ENCODE measurements at regions not wholly inside any gene's neighbourhood (a gene's known extent, or its start where the extent isn't known, plus 50 kb on each side); places are given as distances from the start of the nearest gene placed in this dataset.

DNA sequence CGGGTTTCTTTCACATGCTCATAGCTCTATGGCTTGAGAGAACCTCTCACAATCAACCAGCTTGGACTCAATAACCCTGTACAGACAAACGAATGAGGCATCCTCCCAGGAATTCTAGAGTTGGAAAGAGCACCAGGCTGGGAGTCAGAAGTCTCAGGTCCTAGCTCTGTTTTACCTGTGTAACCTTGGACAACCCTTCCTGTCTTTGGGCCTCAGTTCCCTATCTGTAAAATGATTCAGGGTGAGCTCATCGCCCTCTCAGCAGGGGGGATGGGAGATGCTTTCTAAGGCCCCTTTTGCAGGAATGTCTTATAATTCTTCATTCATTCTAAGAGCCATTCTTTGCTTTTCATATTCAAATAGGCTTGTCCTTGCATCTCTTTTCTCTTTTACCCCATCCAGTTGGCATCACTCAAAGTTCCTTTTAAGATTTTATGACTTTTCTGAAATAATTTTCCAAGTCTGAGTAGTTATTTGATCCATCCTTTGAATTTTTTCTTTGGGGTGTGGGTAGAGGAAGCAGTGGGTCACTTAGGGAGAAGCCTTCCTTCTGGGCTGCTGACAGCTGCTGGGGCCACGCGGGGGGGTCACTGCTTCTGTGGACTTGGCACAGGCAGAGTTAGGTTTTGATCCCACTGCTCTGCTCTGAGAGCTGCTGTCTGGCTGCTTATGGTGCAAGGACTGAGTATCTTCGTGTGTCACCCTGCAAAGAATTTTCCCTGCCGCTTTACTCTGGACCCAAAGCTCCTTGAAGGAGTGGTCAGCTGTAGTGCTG is 102.7 kb downstream of the UTP18 start:
- Histone ChIP-seq H2AFZ (0 out of 2 replicates have a peak overlapping the region, but pooled peaks have one; percentile 53), H3K36me3 (ENCODE audit: insufficient read depth) (no peaks in the 10 kb centered on the region), H4K20me1 (replicated peaks; ENCODE audit: insufficient read depth) (no peaks in the 10 kb centered on the region), H3K4me3 (no peak overlapping the region), H3K27me3 (ENCODE audit: insufficient read depth) (no peaks in the 10 kb centered on the region), H3K9me2 (ENCODE audit: insufficient read depth) (peaks cover 7% of the 10 kb centered on the region; the same call in 1 of the 2 replicates), H3K4me1 (ENCODE audit: insufficient read depth) (peaks cover 14% of the 10 kb centered on the region), H3K27ac (ENCODE audit: low read depth) (no peak overlapping the region), H3K4me2 (peak overlapping the region; percentile 31; the same call in 1 of the 2 replicates), H3K79me2 (replicated peaks; ENCODE audit: insufficient read depth) (no peaks in the 10 kb centered on the region), H3F3A (replicated peaks; ENCODE audit: low read depth) (no peaks in the 10 kb centered on the region)
- H3K9me3 Mint-ChIP-seq, result peaks cover 10% of the 10 kb centered on the region
- peaks cover 24% of the 10 kb centered on the region for H3K4me1 Mint-ChIP-seq
- ATAC-seq (no peak; the same call in 2 of the 3 replicates), DNase-seq (ENCODE audit: low spot score) (peak; percentile 45)
- peaks cover 2% of the 10 kb centered on the region for H3K27me3 Mint-ChIP-seq (ENCODE audit: insufficient read depth, low read depth, poor library complexity)
- TF ChIP-seq, protein P1, sequence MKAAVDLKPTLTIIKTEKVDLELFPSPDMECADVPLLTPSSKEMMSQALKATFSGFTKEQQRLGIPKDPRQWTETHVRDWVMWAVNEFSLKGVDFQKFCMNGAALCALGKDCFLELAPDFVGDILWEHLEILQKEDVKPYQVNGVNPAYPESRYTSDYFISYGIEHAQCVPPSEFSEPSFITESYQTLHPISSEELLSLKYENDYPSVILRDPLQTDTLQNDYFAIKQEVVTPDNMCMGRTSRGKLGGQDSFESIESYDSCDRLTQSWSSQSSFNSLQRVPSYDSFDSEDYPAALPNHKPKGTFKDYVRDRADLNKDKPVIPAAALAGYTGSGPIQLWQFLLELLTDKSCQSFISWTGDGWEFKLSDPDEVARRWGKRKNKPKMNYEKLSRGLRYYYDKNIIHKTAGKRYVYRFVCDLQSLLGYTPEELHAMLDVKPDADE (IDR thresholded peaks at IDR 0.05), result no peak
- TF ChIP-seq JUNB (IDR thresholded peaks at IDR 0.05; ENCODE audit: unreplicated experiment) (no peak), CREB1 (CRISPR knock-in tag; IDR thresholded peaks at IDR 0.05; ENCODE audit: low read depth) (no peak), EZH2phosphoT487 (IDR thresholded peaks at IDR 0.05; ENCODE audit: unreplicated experiment) (no peak), STAT1 (IDR thresholded peaks at IDR 0.05; ENCODE audit: unreplicated experiment) (no peak), NANOG (IDR thresholded peaks at IDR 0.05; ENCODE audit: borderline replicate concordance) (no peak; the same call in 1 of the 2 replicates), ZNF114 (CRISPR knock-in tag; IDR thresholded peaks at IDR 0.05) (no peak), ZNF331 (CRISPR knock-in tag; IDR thresholded peaks at IDR 0.05; ENCODE audit: low read depth) (no peak), POLR2AphosphoS5 (IDR thresholded peaks at IDR 0.05; ENCODE audit: low read depth) (no peak), EZH2 (IDR thresholded peaks at IDR 0.05; ENCODE audit: low read depth, unreplicated experiment) (no peak)
- TF ChIP-seq, protein P2, sequence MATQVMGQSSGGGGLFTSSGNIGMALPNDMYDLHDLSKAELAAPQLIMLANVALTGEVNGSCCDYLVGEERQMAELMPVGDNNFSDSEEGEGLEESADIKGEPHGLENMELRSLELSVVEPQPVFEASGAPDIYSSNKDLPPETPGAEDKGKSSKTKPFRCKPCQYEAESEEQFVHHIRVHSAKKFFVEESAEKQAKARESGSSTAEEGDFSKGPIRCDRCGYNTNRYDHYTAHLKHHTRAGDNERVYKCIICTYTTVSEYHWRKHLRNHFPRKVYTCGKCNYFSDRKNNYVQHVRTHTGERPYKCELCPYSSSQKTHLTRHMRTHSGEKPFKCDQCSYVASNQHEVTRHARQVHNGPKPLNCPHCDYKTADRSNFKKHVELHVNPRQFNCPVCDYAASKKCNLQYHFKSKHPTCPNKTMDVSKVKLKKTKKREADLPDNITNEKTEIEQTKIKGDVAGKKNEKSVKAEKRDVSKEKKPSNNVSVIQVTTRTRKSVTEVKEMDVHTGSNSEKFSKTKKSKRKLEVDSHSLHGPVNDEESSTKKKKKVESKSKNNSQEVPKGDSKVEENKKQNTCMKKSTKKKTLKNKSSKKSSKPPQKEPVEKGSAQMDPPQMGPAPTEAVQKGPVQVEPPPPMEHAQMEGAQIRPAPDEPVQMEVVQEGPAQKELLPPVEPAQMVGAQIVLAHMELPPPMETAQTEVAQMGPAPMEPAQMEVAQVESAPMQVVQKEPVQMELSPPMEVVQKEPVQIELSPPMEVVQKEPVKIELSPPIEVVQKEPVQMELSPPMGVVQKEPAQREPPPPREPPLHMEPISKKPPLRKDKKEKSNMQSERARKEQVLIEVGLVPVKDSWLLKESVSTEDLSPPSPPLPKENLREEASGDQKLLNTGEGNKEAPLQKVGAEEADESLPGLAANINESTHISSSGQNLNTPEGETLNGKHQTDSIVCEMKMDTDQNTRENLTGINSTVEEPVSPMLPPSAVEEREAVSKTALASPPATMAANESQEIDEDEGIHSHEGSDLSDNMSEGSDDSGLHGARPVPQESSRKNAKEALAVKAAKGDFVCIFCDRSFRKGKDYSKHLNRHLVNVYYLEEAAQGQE (IDR thresholded peaks at IDR 0.05; ENCODE audit: unreplicated experiment), result no peak
- TF ChIP-seq, protein P3, sequence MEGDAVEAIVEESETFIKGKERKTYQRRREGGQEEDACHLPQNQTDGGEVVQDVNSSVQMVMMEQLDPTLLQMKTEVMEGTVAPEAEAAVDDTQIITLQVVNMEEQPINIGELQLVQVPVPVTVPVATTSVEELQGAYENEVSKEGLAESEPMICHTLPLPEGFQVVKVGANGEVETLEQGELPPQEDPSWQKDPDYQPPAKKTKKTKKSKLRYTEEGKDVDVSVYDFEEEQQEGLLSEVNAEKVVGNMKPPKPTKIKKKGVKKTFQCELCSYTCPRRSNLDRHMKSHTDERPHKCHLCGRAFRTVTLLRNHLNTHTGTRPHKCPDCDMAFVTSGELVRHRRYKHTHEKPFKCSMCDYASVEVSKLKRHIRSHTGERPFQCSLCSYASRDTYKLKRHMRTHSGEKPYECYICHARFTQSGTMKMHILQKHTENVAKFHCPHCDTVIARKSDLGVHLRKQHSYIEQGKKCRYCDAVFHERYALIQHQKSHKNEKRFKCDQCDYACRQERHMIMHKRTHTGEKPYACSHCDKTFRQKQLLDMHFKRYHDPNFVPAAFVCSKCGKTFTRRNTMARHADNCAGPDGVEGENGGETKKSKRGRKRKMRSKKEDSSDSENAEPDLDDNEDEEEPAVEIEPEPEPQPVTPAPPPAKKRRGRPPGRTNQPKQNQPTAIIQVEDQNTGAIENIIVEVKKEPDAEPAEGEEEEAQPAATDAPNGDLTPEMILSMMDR (conservative IDR thresholded peaks at IDR 0.05; ENCODE audit: low read depth in 2 of 2), result no peak
- TF ChIP-seq, protein P4, sequence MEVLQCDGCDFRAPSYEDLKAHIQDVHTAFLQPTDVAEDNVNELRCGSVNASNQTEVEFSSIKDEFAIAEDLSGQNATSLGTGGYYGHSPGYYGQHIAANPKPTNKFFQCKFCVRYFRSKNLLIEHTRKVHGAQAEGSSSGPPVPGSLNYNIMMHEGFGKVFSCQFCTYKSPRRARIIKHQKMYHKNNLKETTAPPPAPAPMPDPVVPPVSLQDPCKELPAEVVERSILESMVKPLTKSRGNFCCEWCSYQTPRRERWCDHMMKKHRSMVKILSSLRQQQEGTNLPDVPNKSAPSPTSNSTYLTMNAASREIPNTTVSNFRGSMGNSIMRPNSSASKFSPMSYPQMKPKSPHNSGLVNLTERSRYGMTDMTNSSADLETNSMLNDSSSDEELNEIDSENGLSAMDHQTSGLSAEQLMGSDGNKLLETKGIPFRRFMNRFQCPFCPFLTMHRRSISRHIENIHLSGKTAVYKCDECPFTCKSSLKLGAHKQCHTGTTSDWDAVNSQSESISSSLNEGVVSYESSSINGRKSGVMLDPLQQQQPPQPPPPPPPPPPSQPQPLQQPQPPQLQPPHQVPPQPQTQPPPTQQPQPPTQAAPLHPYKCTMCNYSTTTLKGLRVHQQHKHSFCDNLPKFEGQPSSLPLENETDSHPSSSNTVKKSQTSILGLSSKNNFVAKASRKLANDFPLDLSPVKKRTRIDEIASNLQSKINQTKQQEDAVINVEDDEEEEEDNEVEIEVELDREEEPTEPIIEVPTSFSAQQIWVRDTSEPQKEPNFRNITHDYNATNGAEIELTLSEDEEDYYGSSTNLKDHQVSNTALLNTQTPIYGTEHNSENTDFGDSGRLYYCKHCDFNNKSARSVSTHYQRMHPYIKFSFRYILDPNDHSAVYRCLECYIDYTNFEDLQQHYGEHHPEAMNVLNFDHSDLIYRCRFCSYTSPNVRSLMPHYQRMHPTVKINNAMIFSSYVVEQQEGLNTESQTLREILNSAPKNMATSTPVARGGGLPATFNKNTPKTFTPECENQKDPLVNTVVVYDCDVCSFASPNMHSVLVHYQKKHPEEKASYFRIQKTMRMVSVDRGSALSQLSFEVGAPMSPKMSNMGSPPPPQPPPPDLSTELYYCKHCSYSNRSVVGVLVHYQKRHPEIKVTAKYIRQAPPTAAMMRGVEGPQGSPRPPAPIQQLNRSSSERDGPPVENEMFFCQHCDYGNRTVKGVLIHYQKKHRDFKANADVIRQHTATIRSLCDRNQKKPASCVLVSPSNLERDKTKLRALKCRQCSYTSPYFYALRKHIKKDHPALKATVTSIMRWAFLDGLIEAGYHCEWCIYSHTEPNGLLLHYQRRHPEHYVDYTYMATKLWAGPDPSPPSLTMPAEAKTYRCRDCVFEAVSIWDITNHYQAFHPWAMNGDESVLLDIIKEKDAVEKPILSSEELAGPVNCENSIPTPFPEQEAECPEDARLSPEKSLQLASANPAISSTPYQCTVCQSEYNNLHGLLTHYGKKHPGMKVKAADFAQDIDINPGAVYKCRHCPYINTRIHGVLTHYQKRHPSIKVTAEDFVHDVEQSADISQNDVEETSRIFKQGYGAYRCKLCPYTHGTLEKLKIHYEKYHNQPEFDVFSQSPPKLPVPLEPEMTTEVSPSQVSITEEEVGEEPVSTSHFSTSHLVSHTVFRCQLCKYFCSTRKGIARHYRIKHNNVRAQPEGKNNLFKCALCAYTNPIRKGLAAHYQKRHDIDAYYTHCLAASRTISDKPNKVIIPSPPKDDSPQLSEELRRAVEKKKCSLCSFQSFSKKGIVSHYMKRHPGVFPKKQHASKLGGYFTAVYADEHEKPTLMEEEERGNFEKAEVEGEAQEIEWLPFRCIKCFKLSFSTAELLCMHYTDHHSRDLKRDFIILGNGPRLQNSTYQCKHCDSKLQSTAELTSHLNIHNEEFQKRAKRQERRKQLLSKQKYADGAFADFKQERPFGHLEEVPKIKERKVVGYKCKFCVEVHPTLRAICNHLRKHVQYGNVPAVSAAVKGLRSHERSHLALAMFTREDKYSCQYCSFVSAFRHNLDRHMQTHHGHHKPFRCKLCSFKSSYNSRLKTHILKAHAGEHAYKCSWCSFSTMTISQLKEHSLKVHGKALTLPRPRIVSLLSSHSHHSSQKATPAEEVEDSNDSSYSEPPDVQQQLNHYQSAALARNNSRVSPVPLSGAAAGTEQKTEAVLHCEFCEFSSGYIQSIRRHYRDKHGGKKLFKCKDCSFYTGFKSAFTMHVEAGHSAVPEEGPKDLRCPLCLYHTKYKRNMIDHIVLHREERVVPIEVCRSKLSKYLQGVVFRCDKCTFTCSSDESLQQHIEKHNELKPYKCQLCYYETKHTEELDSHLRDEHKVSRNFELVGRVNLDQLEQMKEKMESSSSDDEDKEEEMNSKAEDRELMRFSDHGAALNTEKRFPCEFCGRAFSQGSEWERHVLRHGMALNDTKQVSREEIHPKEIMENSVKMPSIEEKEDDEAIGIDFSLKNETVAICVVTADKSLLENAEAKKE (CRISPR knock-in tag; IDR thresholded peaks at IDR 0.05), result no peak
- no peak overlapping the region for H3K27ac Mint-ChIP-seq
- H3K36me3 Mint-ChIP-seq (ENCODE audit: low read depth), result peaks cover 6% of the 10 kb centered on the region; the same call in 1 of the 3 replicates
- H3K4me3 Mint-ChIP-seq, result no peak overlapping the region
